Right lobe of liver (tissue), 6 donors: ENCODE measurements at regions not wholly inside any gene's neighbourhood (a gene's known extent, or its start where the extent isn't known, plus 50 kb on each side); places are given as distances from the start of the nearest gene placed in this dataset.
"Not testable (repeated sequence)": the region's sequence is repeated elsewhere in the genome, so short reads cannot be mapped to it uniquely, and the experiment has no call there.

Experiments used
- ATAC-seq, 4 donors: fragments of 200-7000 bp; cut with Tn5 transposase; one replicate each; pipeline ENCODE4 v1.9.1; 2020; ENCODE audit warnings: mild to moderate bottlenecking in 4 of 4, moderate library complexity in 4 of 4
- DNase-seq, 3 donors: peaks; one replicate each; pipeline ENCODE4 v3.0.0-alpha.2; 2020
- H3K27ac ChIP-seq, 3 donors: fragments of 200-600 bp; one replicate each; pipeline ENCODE4 v1.8.0; 2022
- H3K27me3 ChIP-seq, 2 donors: fragments of 200-600 bp; one replicate each; pipeline ENCODE4 v1.8.0; 2022
- H3K36me3 ChIP-seq, 4 donors: fragments of 200-600 bp; sonication (generic) in 1 of 4; one replicate each; pipeline versions ENCODE4 v1.5.1 to v1.8.0; 2017 to 2022; ENCODE audit warnings: control low read depth in 1 of 4
- H3K4me1 ChIP-seq, 4 donors: fragments of 200-600 bp; sonication (generic) in 1 of 4; one replicate each; pipeline versions ENCODE4 v1.5.1 to v1.8.0; 2017 to 2022; ENCODE audit warnings: control low read depth in 1 of 4
- H3K4me3 ChIP-seq, 3 donors: fragments of 200-600 bp; one replicate each; pipeline ENCODE4 v1.8.0; 2022
- H3K9me3 ChIP-seq, 4 donors: fragments of 200-600 bp; sonication (generic) in 1 of 4; one replicate each; pipeline versions ENCODE4 v1.5.1 to v1.8.0; 2017 to 2022; ENCODE audit warnings: control low read depth in 1 of 4
- POLR2A ChIP-seq: fragments of 450-650 bp; IDR thresholded peaks from one replicate; pipeline ENCODE4 v1.6.1; 2017; ENCODE audit warnings: antibody characterized with exemption, mild to moderate bottlenecking
- WGBS: methylation state at CpG from one replicate; pipeline ENCODE4 v1.1.6; 2018; ENCODE audit warnings: low coverage, low lambda C conversion rate; ENCODE audit not compliant: insufficient coverage; ENCODE audit errors: missing lambda C conversion rate; 5-methylcytosine and 5-hydroxymethylcytosine counted together
- intact Hi-C, 2 donors: fragments of 100-400 bp; cut with DNase I; formaldehyde crosslinking; loops; one replicate each; pipeline versions ENCODE4 v1.11.2 to v1.14.1; 2022
- TF ChIP-seq, protein P1 (sequence below), 4 donors: fragments of 200-600 bp in 3 of 4; fragments of 450-650 bp in 1 of 4; IDR thresholded peaks; one replicate each; pipeline versions ENCODE4 v1.5.1 to v1.8.0; 2016 to 2022; ENCODE audit warnings: antibody characterized with exemption in 4 of 4, mild to moderate bottlenecking in 2 of 4
- donor health status: DM: no; HTN: yes; CAD: no.
- donor health status: DM: no; HTN: no; CAD: no.
- donor health status: DM: no; HTN: no; CAD: no.
- donor health status: DM: no; HTN: yes; CAD: no.
- donor health status: DM: no; HTN: yes; CAD: no.

DNA sequence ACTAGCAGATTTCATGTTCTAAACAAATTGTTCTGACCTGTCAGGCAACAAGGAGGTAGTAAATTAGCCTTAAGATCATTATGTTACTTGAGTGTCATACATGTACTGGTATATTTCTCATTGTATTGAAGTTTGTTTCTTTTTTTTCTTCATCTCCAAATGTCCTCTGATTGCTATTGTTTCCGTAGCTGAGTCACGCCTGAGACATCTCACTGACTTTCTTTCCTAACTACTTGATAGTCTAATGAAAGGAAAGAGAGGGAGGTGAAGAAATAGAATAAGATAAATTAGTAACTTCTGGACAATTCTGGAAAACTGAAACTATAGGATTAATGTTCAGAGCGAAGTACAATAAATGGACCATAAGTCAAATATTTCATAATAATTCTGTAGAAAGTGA, 1049.9 kb downstream of the TSN start:
- Histone ChIP-seq H3K27me3 (no peaks in the 10 kb centered on the region), H3K9me3 (no peaks in the 10 kb centered on the region), H3K36me3 (no peaks in the 10 kb centered on the region), H3K4me3 (no peak overlapping the region), H3K4me1 (no peaks in the 10 kb centered on the region), H3K27ac (no peak overlapping the region)
- intact Hi-C loops = no loop called here
- DNase-seq (no peak), ATAC-seq (no peak)
- 91% methylated on average over 3 of the region's 3 CpGs for WGBS
- no peak for TF ChIP-seq POLR2A

DNA sequence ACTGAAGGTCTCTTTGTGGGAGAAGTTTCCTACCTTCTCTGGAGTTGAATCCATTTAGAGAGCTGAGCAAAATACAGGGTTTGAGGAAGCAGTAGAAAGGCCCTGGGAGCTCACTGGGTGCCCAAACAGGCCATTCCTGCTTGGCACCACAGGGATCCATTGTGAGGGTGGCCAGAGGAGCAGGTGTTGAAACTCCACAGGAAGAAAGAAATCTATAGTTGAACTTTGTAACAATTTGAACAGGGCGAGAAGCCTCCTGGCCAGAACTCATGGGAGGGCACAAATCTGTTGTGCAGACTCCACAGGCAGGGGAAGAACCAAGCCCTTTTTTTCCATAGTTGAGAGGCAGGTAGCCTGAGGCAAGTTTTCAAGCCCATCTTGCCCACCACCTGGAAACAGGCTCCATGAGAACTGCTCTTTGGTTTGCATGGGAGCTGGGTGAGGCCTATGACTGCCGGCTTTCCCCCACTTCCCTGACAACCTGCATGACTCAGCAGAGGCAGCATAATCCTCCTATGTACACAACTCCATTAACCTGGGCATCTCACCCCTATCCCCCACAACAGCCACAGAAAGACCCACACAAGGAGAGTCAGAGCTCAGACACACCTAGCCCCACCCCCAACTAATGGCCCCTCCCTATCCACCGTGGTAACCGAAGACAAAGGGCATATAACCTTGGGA, 1053.0 kb downstream of the TSN start:
- WGBS = 93% methylated on average over 2 of the region's 4 CpGs
- ATAC-seq = peak in 2 of 4 donors; percentile 78 to 93
- intact Hi-C loops = no loop called here

DNA sequence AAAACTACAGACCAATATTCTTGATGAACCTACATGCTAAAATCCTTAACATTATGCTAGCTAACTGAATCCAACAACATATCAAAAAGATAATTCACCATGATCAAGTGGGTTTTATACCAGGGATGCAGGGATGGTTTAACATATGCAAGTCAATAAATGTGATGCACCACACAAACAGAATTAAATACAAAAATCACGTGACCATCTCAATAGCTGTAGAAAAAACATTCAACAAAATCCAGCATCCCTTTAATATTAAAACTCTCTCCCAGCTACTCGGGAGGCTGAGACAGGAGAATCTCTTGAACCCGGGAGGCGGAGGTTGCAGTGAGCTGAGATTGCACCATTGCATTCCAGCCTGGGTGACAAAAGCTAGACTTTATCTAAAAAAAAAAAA, 1056.8 kb downstream of the TSN start:
- WGBS = 43% methylated on average over 3 of the region's 4 CpGs
- ATAC-seq, H3K36me3 ChIP-seq, H3K4me3 ChIP-seq, DNase-seq, H3K9me3 ChIP-seq, intact Hi-C loops, H3K4me1 ChIP-seq, H3K27me3 ChIP-seq, H3K27ac ChIP-seq: not testable (repeated sequence)

More for the DNA sequence above, 1053.0 kb downstream of the TSN start:
- no peaks in the 10 kb centered on the region for H3K27me3 ChIP-seq
- no peak overlapping the region for H3K4me3 ChIP-seq
- DNase-seq = peak in 1 of 3 donors; percentile 29
- H3K27ac ChIP-seq = no peak overlapping the region
- peak; percentile 44 for TF ChIP-seq POLR2A
- TF ChIP-seq, protein P1, sequence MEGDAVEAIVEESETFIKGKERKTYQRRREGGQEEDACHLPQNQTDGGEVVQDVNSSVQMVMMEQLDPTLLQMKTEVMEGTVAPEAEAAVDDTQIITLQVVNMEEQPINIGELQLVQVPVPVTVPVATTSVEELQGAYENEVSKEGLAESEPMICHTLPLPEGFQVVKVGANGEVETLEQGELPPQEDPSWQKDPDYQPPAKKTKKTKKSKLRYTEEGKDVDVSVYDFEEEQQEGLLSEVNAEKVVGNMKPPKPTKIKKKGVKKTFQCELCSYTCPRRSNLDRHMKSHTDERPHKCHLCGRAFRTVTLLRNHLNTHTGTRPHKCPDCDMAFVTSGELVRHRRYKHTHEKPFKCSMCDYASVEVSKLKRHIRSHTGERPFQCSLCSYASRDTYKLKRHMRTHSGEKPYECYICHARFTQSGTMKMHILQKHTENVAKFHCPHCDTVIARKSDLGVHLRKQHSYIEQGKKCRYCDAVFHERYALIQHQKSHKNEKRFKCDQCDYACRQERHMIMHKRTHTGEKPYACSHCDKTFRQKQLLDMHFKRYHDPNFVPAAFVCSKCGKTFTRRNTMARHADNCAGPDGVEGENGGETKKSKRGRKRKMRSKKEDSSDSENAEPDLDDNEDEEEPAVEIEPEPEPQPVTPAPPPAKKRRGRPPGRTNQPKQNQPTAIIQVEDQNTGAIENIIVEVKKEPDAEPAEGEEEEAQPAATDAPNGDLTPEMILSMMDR (IDR thresholded peaks at IDR 0.05) = no peak
- no peaks in the 10 kb centered on the region for H3K36me3 ChIP-seq
- H3K9me3 ChIP-seq = no peaks in the 10 kb centered on the region
- no peaks in the 10 kb centered on the region for H3K4me1 ChIP-seq

DNA sequence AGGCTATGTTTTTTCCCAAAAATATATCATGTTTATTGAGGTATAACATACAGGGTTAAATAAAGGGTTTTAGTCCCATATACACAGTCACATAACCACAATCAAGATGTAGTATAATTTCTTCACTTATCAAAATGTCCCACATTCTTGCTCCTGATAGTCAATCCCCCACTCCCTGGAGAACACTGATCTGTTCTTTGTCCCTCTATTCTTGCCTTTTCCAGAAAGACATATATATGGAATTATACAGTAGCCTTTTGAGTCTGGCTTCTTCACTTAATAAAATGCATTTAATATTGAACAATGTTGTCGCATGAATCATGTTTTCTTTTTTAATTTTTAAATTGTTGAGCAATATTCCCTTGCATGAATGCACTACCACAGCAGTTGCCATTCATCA, 1059.7 kb downstream of the TSN start:
- no peaks in the 10 kb centered on the region for H3K4me1 ChIP-seq
- TF ChIP-seq, protein P1 (IDR thresholded peaks at IDR 0.05) = no peak
- no peak for TF ChIP-seq POLR2A
- H3K27me3 ChIP-seq = no peaks in the 10 kb centered on the region
- no peaks in the 10 kb centered on the region for H3K36me3 ChIP-seq
- intact Hi-C loops = no loop called here
- no peaks in the 10 kb centered on the region for H3K9me3 ChIP-seq
- ATAC-seq (no peak), DNase-seq (no peak)
- 85% methylated on average over 1 of the region's 1 CpG for WGBS
- no peak overlapping the region for H3K4me3 ChIP-seq
- no peak overlapping the region for H3K27ac ChIP-seq

DNA sequence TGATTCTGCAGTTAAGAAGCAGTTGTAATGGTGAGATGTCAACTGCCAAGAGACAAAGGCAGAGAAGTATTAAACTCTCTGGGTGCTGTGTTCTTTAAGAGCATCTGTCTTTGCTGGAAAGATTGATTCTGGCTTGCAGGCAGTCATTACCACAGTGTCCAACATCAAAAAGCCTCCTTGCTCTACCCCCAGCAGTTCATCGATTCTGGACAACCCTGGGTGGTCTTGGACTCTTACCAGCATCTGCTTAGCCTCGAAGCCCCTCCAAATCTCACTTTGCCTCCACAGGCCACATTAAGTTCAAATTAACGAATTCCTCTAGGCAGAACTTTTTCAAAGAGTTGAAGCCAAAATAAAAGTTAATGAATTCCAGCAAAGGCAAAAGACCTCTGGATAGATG, 1061.4 kb downstream of the TSN start:
- H3K9me3 ChIP-seq = no peaks in the 10 kb centered on the region
- H3K27ac ChIP-seq = no peak overlapping the region
- 31% methylated on average over 3 of the region's 3 CpGs for WGBS
- no peak for DNase-seq
- H3K4me3 ChIP-seq = no peak overlapping the region
- ATAC-seq = no peak
- no peaks in the 10 kb centered on the region for H3K27me3 ChIP-seq
- H3K4me1 ChIP-seq = no peaks in the 10 kb centered on the region
- intact Hi-C loops = no loop called here
- no peaks in the 10 kb centered on the region for H3K36me3 ChIP-seq
- TF ChIP-seq POLR2A = no peak
- TF ChIP-seq, protein P1 (IDR thresholded peaks at IDR 0.05) = no peak

DNA sequence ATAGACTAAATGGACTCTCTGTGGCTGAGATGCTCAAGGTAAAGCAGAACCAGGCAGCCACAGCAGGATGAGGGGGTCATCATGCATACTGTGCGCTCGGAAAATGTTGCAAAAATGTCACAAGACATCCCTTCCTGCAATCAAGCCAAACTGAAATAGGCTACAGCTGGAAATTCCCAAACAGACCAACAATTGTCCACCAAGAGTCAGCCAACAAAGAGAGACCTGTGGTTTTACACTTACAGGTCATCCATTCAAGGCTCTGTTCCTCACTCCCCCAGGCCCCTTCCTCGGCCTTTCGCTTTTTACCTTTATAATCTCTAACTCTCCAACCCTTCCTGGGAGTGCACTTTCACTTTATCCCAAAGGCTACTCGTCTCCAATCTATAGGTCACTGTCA, 1066.9 kb downstream of the TSN start:
- no peaks in the 10 kb centered on the region for H3K4me1 ChIP-seq
- no peaks in the 10 kb centered on the region for H3K9me3 ChIP-seq
- H3K4me3 ChIP-seq = no peak overlapping the region
- TF ChIP-seq POLR2A = no peak
- TF ChIP-seq, protein P1 (IDR thresholded peaks at IDR 0.05) = no peak
- DNase-seq (no peak), ATAC-seq (no peak)
- no peaks in the 10 kb centered on the region for H3K36me3 ChIP-seq
- WGBS = 66% methylated on average over 5 of the region's 5 CpGs
- intact Hi-C loops = no loop called here
- H3K27me3 ChIP-seq = no peaks in the 10 kb centered on the region
- no peak overlapping the region for H3K27ac ChIP-seq
